HG02885 (cell line): ENCODE measurements at regions not wholly inside any gene's neighbourhood (a gene's known extent, or its start where the extent isn't known, plus 50 kb on each side); places are given as distances from the start of the nearest gene placed in this dataset.

Experiments
- ATAC-seq: cut with Tn5 transposase; IDR thresholded peaks from one replicate; pipeline ENCODE4 v1.9.1; 2021; ENCODE audit warnings: mild to moderate bottlenecking; ENCODE audit not compliant: unreplicated experiment, poor library complexity

- no peak for ATAC-seq
Observed at GRCh38 chr6:74073999-74074398, 378.0 kb downstream of the CD109 start.

GRCh38 chr6:74073429-74073828 is 377.4 kb downstream of the CD109 start:
- no peak for ATAC-seq

GRCh38 chr6:74071214-74071613 is 375.2 kb downstream of the CD109 start:
- no peak for ATAC-seq

- no peak for ATAC-seq
Observed at GRCh38 chr6:74070711-74071110, 374.7 kb downstream of the CD109 start.

- ATAC-seq = no peak
Observed at GRCh38 chr6:74070091-74070490, 374.1 kb downstream of the CD109 start.

GRCh38 chr6:74069089-74069581 is 373.1 kb downstream of the CD109 start:
- ATAC-seq = no peak

- no peak for ATAC-seq
Observed at GRCh38 chr6:74066168-74066871, 370.3 kb downstream of the CD109 start.

GRCh38 chr6:74065705-74066104 is 369.7 kb downstream of the CD109 start:
- no peak for ATAC-seq

- ATAC-seq = no peak
Observed at GRCh38 chr6:74063391-74063790, 367.4 kb downstream of the CD109 start.

GRCh38 chr6:74061201-74061600 is 365.2 kb downstream of the CD109 start:
- no peak for ATAC-seq

GRCh38 chr6:74060354-74060753 is 364.4 kb downstream of the CD109 start:
- ATAC-seq = no peak

- ATAC-seq = no peak
Observed at GRCh38 chr6:74058606-74059005, 362.6 kb downstream of the CD109 start.

GRCh38 chr6:74057326-74057725 is 361.3 kb downstream of the CD109 start:
- no peak for ATAC-seq

GRCh38 chr6:74054190-74054589 is 358.2 kb downstream of the CD109 start:
- ATAC-seq = no peak

GRCh38 chr6:74050921-74051320 is 354.9 kb downstream of the CD109 start:
- no peak for ATAC-seq

GRCh38 chr6:74048387-74048786 is 352.4 kb downstream of the CD109 start:
- ATAC-seq = no peak

- ATAC-seq = no peak
Observed at GRCh38 chr6:74044417-74045096, 348.6 kb downstream of the CD109 start.

GRCh38 chr6:74041420-74041819 is 345.4 kb downstream of the CD109 start:
- no peak for ATAC-seq

- ATAC-seq = no peak
Observed at GRCh38 chr6:74018825-74019224, 322.8 kb downstream of the CD109 start.

- no peak for ATAC-seq
Observed at GRCh38 chr6:74015427-74015826, 319.4 kb downstream of the CD109 start.

- ATAC-seq = no peak
Observed at GRCh38 chr6:74000666-74001490, 304.9 kb downstream of the CD109 start.
